IMR-90 (cell line): ENCODE measurements at regions not wholly inside any gene's neighbourhood (a gene's known extent, or its start where the extent isn't known, plus 50 kb on each side); places are given as distances from the start of the nearest gene placed in this dataset.

Experiments used
- FOS ChIP-seq: fragments of 150-350 bp; IDR thresholded peaks from 2 replicates; pipeline ENCODE4 v1.6.1; 2016; ENCODE audit warnings: low read depth, low read length
- POLR2A ChIP-seq: IDR thresholded peaks from 2 replicates; pipeline ENCODE4 v1.6.1; 2012; ENCODE audit warnings: mild to moderate bottlenecking, low read depth, low read length
- RAD21 ChIP-seq: IDR thresholded peaks from 2 replicates; pipeline ENCODE4 v1.6.1; 2012; ENCODE audit warnings: low read length, improper control_type of control experiment
- RCOR1 ChIP-seq: IDR thresholded peaks from 2 replicates; pipeline ENCODE4 v1.6.1; 2012; ENCODE audit warnings: mild to moderate bottlenecking, low read length, improper control_type of control experiment; ENCODE audit not compliant: insufficient replicate concordance
- USF2 ChIP-seq: fragments of 150-350 bp; IDR thresholded peaks from 2 replicates; pipeline ENCODE4 v1.6.1; 2017; ENCODE audit warnings: mild to moderate bottlenecking, antibody characterized with exemption, low read length, low read depth
- TF ChIP-seq, protein P1 (sequence below): conservative IDR thresholded peaks from 2 replicates; pipeline ENCODE4 v1.5.1; 2012; ENCODE audit warnings: mild to moderate bottlenecking, low read depth, low read length, improper control_type of control experiment

- TF ChIP-seq POLR2A, result no peak
- TF ChIP-seq, protein P1, sequence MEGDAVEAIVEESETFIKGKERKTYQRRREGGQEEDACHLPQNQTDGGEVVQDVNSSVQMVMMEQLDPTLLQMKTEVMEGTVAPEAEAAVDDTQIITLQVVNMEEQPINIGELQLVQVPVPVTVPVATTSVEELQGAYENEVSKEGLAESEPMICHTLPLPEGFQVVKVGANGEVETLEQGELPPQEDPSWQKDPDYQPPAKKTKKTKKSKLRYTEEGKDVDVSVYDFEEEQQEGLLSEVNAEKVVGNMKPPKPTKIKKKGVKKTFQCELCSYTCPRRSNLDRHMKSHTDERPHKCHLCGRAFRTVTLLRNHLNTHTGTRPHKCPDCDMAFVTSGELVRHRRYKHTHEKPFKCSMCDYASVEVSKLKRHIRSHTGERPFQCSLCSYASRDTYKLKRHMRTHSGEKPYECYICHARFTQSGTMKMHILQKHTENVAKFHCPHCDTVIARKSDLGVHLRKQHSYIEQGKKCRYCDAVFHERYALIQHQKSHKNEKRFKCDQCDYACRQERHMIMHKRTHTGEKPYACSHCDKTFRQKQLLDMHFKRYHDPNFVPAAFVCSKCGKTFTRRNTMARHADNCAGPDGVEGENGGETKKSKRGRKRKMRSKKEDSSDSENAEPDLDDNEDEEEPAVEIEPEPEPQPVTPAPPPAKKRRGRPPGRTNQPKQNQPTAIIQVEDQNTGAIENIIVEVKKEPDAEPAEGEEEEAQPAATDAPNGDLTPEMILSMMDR, result no peak
- no peak for TF ChIP-seq FOS
- no peak for TF ChIP-seq RAD21
- no peak for TF ChIP-seq RCOR1
- no peak for TF ChIP-seq USF2
Observed at GRCh38 chr5:38642189-38642911, 85.9 kb upstream of the LIFR start.
